HK-2 (cell line): ENCODE measurements at regions not wholly inside any gene's neighbourhood (a gene's known extent, or its start where the extent isn't known, plus 50 kb on each side); places are given as distances from the start of the nearest gene placed in this dataset.
"Not testable (repeated sequence)": the region's sequence is repeated elsewhere in the genome, so short reads cannot be mapped to it uniquely, and the experiment has no call there.

Experiments used
- DNase-seq: peaks from one replicate; pipeline ENCODE4 v3.0.0-alpha.2; 2018; ENCODE audit not compliant: unreplicated experiment

DNA sequence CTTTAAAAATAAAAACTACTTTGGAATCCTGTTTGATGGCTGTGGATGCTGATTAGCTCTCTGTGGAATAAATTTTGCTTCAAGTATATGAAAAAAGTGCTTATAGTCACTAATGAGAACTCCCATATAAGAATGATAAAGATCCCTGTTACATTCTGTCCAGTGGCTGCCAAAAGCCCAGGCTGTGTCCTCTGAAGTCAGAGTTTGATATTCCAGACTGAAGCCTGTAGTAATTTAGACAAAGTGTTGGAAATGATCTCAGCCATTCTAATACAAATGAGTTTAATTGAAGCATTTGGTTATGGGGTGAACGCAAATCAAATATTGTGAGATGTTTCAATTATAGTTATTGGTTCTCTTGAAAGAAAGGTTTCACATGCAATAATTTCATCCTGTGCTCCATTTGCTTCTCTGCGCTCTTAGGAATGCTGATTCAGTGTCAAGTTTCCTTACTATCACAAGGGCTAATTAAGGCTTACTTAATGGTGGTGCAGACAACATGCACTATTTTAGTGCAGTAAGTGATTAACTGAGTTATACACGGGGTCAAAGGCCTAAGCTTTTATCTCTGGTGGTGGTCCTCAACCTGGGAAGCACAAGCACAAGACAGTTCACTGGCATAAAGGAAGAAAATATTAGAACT, 867.6 kb downstream of the SORCS1 start:
- no peak for DNase-seq

DNA sequence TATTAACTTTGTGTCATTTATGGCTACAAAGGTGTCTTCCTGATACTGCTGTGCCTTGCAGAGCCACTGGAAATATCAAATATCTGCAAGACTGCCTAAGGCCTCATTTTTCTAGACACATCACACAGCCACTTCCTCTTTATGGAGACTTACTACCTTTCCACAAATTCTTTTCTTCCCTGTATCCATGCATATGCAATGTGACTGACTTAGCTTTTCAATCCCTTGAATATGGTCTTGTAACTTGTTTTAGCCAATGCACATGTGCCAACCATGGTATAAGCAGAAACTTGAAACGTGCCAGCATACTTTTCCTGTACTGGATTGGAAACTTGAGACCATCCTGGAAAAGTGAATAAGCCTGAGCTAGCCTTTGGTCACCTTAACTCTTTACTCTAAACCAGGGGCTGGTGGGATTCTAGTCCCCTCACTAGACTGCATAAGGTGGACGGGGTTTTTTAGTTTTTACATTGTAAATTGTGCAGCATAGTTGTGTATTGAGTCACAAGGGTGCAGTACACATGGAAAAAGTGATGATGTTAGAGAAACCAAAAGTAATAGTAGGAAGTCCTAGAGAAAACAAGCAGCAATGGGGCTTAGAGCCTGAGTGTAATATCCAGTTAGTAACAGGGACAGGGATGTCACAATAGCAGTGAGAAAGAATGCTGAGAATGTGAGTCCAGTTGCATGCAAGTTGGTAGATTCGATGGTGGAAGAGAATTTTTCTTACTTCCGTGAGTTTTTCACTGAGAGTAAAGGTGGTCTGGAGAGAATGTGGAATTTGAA, 879.5 kb downstream of the SORCS1 start:
- no peak for DNase-seq

GRCh38 chr10:106280896-106281460, 883.5 kb downstream of the SORCS1 start:
- DNase-seq: no peak

- no peak for DNase-seq
These were observed 886.1 kb downstream of the SORCS1 start for GRCh38 chr10:106278383-106278782.

DNA sequence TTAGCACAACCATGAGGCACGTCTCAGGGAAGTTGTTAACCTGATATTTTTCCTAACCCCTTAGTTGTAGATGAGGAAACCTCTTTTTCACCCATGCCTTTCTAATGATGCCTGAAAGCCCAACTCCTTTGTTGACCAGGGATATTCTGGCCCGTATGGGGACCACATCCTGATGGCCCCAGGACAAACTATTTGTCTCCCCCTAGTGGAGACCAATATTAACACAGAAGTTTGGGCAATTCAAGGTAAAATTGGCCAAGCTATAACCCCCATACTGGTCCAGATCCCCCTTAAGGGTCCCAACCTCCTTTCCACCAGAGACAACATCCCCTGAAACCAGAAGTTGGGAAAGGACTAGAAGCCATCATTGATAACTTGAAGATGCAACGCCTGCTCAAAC, 893.3 kb downstream of the SORCS1 start:
- no peak for DNase-seq

DNA sequence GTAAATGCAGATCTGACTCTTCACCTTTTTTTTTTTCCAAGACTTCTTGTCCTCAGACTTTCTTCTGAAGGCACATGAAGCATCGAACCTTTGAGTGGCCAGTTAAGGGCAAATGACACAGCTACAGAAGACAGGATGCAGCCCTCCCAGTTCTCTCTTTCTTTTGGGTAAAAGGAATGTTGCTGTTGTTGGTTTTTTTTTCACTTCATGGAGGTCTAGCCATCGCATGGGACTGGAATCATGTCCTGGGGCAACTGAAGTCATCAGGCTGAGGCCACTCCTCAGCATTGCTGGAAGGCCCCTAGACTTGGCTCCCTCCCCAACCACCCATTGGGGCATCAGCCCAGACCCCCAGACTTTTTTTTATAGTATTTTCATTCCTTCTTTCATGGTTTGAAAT, 896.5 kb downstream of the SORCS1 start:
- no peak for DNase-seq

DNA sequence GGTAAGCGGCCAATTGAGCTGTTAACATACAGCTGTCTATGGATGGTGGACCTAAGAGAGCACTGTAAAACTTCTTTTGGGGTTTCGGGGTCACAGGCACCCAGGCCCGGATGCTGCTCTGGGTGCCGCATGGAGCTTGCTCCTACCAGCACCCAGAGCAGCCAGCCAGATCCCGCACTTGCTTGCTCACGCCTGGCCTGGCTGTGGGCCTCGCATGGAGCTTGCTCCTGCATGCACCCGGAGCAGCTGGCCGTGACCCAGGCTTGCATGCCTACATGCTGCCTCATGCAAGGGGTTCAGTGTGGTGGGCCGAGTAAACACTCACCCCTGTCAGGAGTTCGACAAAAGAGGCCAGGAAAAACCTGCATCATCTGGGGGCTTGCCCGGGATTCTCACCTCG, 896.9 kb downstream of the SORCS1 start:
- DNase-seq: no peak

DNA sequence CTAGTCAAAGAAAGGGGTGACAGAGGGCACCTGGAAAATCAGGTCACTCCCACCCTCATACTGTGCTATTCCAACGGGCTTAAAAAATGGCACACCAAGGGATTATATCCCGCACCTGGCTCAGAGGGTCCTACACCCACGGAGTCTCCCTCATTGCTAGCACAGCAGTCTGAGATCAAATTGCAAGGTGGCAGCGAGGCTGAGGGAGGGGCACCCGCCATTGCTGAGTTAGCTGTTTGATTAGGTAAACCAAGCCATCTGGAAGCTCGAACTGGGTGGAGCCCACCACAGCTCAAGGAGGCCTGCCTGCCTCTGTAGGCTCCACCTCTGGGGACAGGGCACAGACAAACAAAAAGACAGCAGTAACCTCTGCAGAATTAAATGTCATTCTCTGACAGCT, 907.1 kb downstream of the SORCS1 start:
- not testable (repeated sequence) for DNase-seq

DNA sequence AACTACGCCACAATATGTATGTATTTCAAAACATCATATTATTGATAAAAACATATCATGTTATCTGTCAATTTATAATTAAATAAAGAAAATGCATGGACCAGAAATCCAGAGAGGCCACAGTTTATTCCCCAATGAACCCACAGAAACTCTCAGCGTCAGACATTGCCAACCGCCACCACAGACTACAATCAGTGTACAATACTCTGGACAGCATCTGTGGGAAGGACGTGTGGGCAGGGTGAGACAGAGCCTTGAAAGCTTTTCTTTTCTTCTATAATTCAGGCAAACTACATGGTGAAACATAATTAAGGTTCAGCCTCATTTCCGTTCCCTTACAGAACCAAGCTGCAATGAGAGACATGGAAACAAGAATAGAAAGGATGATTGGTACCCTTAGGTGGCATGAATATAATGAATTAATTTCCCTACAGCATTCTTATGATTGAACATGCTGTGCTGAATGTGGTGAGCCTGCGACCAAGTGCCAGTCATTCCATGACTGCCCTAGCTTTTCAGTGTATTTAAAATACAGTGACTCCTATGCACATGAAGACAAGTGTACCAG, 909.3 kb downstream of the SORCS1 start:
- no peak for DNase-seq

GRCh38 chr10:106254071-106254470, 910.4 kb downstream of the SORCS1 start:
- no peak for DNase-seq

GRCh38 chr10:106252541-106252940, 912.0 kb downstream of the SORCS1 start:
- DNase-seq: no peak

GRCh38 chr10:106251573-106251972, 912.9 kb downstream of the SORCS1 start:
- no peak for DNase-seq

DNA sequence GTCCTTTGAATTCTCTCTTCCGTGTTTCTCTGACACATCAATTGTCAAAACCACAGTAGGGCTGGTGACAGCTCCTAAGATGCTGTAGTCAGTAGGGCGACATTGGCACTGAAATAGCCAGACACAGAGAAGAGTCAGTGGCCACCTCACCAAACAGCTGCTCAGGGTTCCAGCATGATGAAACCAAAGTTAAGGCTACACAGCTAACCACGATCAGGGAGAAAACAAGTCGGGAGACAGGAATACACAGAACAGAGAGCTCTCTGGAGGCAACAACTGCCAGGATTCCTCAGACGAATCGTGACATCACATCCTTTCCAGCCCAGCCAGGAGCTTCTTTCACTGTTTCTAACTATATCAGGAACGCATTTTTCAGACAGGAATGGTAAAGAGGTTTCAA, 922.2 kb downstream of the SORCS1 start:
- DNase-seq: no peak

GRCh38 chr10:106226828-106227227, 937.7 kb downstream of the SORCS1 start:
- DNase-seq: no peak

- DNase-seq: no peak
These were observed 938.4 kb downstream of the SORCS1 start for GRCh38 chr10:106226142-106226541.

GRCh38 chr10:106224676-106225075, 939.8 kb downstream of the SORCS1 start:
- DNase-seq: no peak

- no peak for DNase-seq
These were observed 946.9 kb downstream of the SORCS1 start for GRCh38 chr10:106217627-106218026.

DNA sequence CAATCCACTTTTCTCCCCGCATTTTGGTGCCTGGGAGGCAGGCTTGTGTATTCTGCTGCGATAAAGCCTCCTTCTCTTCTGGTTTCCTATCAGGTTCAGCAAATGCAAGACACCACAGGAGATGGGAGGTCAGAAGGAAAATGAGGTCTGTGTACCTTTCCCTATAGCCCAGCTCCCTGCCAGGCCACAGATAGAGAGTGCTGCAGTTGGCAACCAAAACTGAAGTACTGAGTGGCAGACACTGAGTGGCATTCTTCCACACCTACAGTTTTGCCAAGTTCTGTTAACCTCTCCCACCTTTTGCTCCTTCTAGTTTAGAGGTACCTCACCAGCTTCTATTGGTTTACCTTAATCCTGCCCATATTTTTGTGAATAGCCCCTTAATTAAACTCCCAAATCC, 948.4 kb downstream of the SORCS1 start:
- no peak for DNase-seq

DNA sequence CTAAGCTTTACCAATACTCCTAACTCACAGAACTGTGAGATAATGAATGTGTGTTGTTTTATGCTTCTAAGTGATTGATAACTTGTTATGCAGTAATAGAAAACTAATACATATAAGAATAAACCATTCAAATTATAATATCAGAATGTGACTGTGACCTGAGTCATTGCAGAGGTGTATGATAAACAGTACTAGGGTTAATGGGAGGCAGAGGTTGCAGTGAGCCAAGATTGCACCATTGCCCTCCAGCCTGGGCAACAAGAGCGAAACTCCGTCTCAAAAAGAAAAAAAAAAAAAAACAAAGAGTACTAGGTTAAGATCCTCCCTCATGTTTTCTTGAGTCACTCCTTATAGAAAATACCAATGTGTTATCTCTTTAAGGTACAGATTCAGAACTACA, 950.3 kb downstream of the SORCS1 start:
- DNase-seq: no peak

GRCh38 chr10:106213493-106213892, 951.0 kb downstream of the SORCS1 start:
- no peak for DNase-seq

DNA sequence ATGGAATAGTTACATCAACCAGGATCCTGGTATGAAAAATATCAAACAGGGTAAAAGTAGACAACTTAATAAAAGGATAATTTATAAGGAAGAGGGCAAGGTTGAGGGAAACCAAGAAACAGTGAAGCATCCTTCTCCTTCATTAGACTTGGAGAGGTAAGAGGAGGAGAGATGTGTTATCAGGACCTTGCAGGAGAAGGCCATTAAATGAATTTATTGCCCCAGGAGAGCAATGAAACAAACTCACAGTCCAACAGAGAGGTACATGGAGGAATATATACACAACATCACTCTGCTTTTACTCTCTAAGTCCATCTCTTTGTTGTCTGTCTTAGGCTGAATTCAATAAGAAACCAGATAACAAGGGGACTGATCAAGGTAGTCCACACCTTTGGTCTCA, 966.2 kb downstream of the SORCS1 start:
- DNase-seq: no peak

DNA sequence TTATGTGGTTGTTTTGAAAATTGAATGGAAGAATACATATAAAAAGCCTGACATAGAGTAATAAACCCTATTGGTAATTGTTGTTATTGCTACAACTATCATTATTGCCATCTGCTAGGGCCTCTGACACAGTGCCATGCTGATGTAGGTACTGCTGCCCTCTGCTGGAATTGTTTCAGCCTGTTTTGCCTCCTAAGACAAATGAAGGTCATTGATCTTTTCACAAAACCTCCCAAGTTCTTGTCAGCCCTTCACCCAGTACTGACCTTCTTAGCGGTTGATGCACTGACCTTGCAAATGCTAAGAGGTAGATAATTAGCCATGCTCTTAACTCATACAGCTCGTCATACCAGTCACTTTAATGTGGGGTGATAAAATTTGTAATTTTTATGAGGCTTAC, 975.2 kb downstream of the SORCS1 start:
- peak; percentile 3 for DNase-seq

- no peak for DNase-seq
These were observed 978.6 kb downstream of the SORCS1 start for GRCh38 chr10:106185951-106186350.
